Loucy (cell line): ENCODE measurements at regions not wholly inside any gene's neighbourhood (a gene's known extent, or its start where the extent isn't known, plus 50 kb on each side); places are given as distances from the start of the nearest gene placed in this dataset.

Experiments
- H2AFZ ChIP-seq: fragments of 200-600 bp; sonication (generic); 2 replicates; pipeline ENCODE4 v1.6.0; 2016; ENCODE audit warnings: antibody characterized with exemption, mild to moderate bottlenecking, low read length, moderate library complexity
- H3F3A ChIP-seq: fragments of 200-600 bp; 2 replicates; pipeline ENCODE4 v1.6.0; 2016; ENCODE audit warnings: antibody characterized with exemption, low read depth, mild to moderate bottlenecking
- H3K27me3 ChIP-seq: fragments of 200-600 bp; sonication (generic); 2 replicates; pipeline ENCODE4 v1.6.1; 2014; ENCODE audit warnings: low read length, mild to moderate bottlenecking; ENCODE audit not compliant: insufficient read depth, poor library complexity, severe bottlenecking
- H3K36me3 ChIP-seq: fragments of 200-600 bp; sonication (generic); 2 replicates; pipeline ENCODE4 v1.6.1; 2016; ENCODE audit warnings: low read length; ENCODE audit not compliant: insufficient read depth
- H3K4me1 ChIP-seq: fragments of 200-600 bp; sonication (generic); 2 replicates; pipeline ENCODE4 v1.5.1; 2014; ENCODE audit warnings: low read length, mild to moderate bottlenecking; ENCODE audit not compliant: insufficient read depth, poor library complexity, severe bottlenecking
- H3K4me2 ChIP-seq: fragments of 200-600 bp; sonication (generic); 2 replicates; pipeline ENCODE4 v1.6.0; 2014; ENCODE audit warnings: antibody characterized with exemption, low read length, low read depth, mild to moderate bottlenecking; ENCODE audit not compliant: poor library complexity, severe bottlenecking
- H3K4me3 ChIP-seq: fragments of 200-600 bp; sonication (generic); 2 replicates; pipeline ENCODE4 v1.5.1; 2014; ENCODE audit warnings: low read length, mild to moderate bottlenecking, mixed read lengths; ENCODE audit not compliant: poor library complexity, severe bottlenecking
- H3K79me2 ChIP-seq: fragments of 200-600 bp; sonication (generic); 2 replicates; pipeline ENCODE4 v1.6.1; 2014; ENCODE audit warnings: low read length; ENCODE audit not compliant: insufficient read depth
- H3K9ac ChIP-seq: fragments of 200-600 bp; sonication (generic); 2 replicates; pipeline ENCODE4 v1.6.0; 2014; ENCODE audit warnings: mild to moderate bottlenecking, low read depth, low read length, moderate library complexity; ENCODE audit not compliant: poor library complexity, severe bottlenecking
- H3K9me2 ChIP-seq: fragments of 200-600 bp; sonication (generic); replicated peaks from 2 replicates; pipeline ENCODE4 v1.6.1; 2016; ENCODE audit warnings: low read depth, low read length, mixed read lengths
- H3K9me3 ChIP-seq: fragments of 200-600 bp; sonication (generic); 2 replicates; pipeline ENCODE4 v1.6.1; 2014; ENCODE audit warnings: mild to moderate bottlenecking, antibody characterized with exemption, low read length, low read depth; ENCODE audit not compliant: insufficient read depth
- H4K20me1 ChIP-seq: fragments of 200-600 bp; sonication (generic); 2 replicates; pipeline ENCODE4 v1.6.0; 2014; ENCODE audit warnings: antibody characterized with exemption, low read length, mild to moderate bottlenecking; ENCODE audit not compliant: insufficient read depth, poor library complexity, severe bottlenecking
- CTCF ChIP-seq: fragments of 200-600 bp; sonication (generic); conservative IDR thresholded peaks from 2 replicates; pipeline ENCODE4 v1.5.1; 2014; ENCODE audit warnings: mild to moderate bottlenecking, antibody characterized with exemption, low read length
- EZH2phosphoT487 ChIP-seq: fragments of 200-600 bp; IDR thresholded peaks from 2 replicates; pipeline ENCODE4 v1.6.1; 2018; ENCODE audit warnings: antibody characterized with exemption, mild to moderate bottlenecking, moderate library complexity, borderline replicate concordance

DNA sequence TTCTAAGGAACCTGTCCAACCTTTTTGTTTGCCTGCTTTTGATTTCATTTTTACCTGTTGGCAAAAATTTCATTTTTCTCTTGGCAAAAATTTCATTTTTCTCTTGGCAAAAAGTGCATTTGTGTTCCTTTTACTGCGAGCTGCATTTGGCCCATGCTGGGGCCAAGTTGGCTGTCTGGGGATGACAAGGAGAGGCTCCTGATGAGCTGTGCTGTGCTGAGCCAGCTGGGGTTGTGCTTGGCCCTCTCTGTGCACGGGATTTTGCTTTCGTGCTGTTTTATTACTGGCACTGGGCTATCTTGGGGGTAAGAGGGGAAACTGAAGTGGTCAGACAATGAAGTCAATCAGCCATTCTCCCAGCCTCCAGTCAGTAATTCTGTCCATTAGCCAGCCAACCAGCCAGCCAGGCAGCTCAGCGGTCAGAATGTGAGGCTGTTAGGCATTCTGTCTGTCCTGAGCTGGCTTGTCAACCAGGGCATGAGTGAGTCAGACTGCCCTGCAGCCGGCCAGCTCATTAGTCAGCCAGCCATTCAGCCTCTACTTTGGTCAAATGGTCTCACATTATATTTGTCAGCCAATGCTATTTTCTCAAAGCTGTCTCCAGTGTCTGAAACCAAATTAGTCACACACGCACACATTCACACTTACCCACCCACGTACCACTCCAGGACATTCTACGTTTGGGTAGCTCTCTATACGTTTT, 56.9 kb upstream of the PRPS1 start:
- no peaks in the 10 kb centered on the region for H3K9me2 ChIP-seq
- no peak overlapping the region for H3K4me3 ChIP-seq
- no peaks in the 10 kb centered on the region for H3F3A ChIP-seq
- peaks cover 2% of the 10 kb centered on the region for H3K4me1 ChIP-seq
- no peaks in the 10 kb centered on the region for H3K36me3 ChIP-seq
- no peaks in the 10 kb centered on the region for H3K79me2 ChIP-seq
- no peak overlapping the region for H3K9ac ChIP-seq
- no peak for TF ChIP-seq CTCF
- no peak for TF ChIP-seq EZH2phosphoT487
- H3K9me3 ChIP-seq, result no peaks in the 10 kb centered on the region
- H3K4me2 ChIP-seq, result no peak overlapping the region
- no peak overlapping the region for H2AFZ ChIP-seq
- no peaks in the 10 kb centered on the region for H4K20me1 ChIP-seq
- H3K27me3 ChIP-seq, result no peaks in the 10 kb centered on the region

DNA sequence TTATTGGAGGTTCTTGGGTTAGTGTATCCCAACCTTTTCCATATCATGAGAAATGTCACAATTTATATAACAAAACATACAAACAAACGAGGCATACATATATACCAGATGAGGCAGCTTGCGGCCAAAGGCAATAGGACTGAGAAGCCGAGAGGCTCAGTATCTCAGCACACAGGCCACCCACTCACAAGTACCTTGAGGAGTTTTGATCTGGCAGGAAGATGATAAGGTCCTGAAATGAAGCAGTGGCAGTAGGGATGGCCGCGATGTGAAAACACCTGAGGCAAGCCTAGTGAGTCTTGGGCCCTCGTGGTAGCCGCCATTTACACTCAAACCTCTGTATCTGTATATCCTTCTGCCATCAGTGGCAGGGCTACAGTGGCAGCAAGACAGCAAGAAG, 55.3 kb upstream of the PRPS1 start:
- H3K4me3 ChIP-seq, result no peak overlapping the region
- H3K36me3 ChIP-seq, result no peaks in the 10 kb centered on the region
- H3K27me3 ChIP-seq, result no peaks in the 10 kb centered on the region
- no peaks in the 10 kb centered on the region for H4K20me1 ChIP-seq
- H3K4me2 ChIP-seq, result no peak overlapping the region
- H3K9ac ChIP-seq, result no peak overlapping the region
- H3K4me1 ChIP-seq, result no peaks in the 10 kb centered on the region
- H3K79me2 ChIP-seq, result no peaks in the 10 kb centered on the region
- H2AFZ ChIP-seq, result no peak overlapping the region
- H3K9me3 ChIP-seq, result no peaks in the 10 kb centered on the region
- TF ChIP-seq CTCF, result no peak
- no peak for TF ChIP-seq EZH2phosphoT487
- H3F3A ChIP-seq, result no peaks in the 10 kb centered on the region
- no peaks in the 10 kb centered on the region for H3K9me2 ChIP-seq

DNA sequence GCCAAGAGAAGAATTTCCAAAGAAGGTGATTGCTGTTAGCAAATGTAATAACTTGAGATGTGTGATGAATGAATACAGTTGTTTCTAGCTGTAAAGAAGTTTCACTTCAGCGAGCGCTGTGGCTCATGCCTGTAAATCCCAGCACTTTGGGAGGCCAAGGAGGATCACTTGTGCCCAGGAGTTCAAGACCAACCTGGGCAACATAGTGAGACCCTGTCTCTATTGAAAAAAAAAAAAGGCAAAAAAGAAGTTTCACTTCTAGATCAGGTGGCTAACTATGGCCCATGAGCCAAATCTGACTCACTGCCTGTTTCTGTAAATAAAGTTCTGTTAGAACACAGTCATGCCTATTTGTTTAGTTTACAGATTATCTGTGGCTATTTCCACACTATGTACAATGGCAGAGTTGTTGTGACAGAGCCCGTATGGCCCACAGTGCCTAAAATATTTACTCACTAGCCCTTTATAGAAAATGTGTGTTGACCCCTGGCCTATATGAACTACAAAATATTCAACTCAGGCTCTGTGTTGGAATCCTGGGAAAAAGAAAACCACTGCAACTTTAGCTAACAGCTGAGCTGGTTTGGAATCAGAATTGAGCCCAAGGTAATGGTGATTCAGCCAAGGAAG, 54.1 kb upstream of the PRPS1 start:
- no peak overlapping the region for H3K4me3 ChIP-seq
- TF ChIP-seq EZH2phosphoT487 (no peak), CTCF (no peak)
- no peaks in the 10 kb centered on the region for H4K20me1 ChIP-seq
- no peak overlapping the region for H2AFZ ChIP-seq
- no peak overlapping the region for H3K4me2 ChIP-seq
- no peaks in the 10 kb centered on the region for H3K4me1 ChIP-seq
- H3K79me2 ChIP-seq, result no peaks in the 10 kb centered on the region
- H3K9me2 ChIP-seq, result no peaks in the 10 kb centered on the region
- no peaks in the 10 kb centered on the region for H3K27me3 ChIP-seq
- H3K9me3 ChIP-seq, result no peaks in the 10 kb centered on the region
- no peak overlapping the region for H3K9ac ChIP-seq
- H3K36me3 ChIP-seq, result no peaks in the 10 kb centered on the region
- H3F3A ChIP-seq, result no peaks in the 10 kb centered on the region
